AG10803 (cell line): ENCODE measurements at regions not wholly inside any gene's neighbourhood (a gene's known extent, or its start where the extent isn't known, plus 50 kb on each side); places are given as distances from the start of the nearest gene placed in this dataset.
"Not testable (repeated sequence)": the region's sequence is repeated elsewhere in the genome, so short reads cannot be mapped to it uniquely, and the experiment has no call there.

Source experiments
- DNase-seq: peaks from one replicate; pipeline ENCODE4 v3.0.0; 2010; ENCODE audit warnings: low read depth
- H3K4me3 ChIP-seq: 2 replicates; pipeline ENCODE4 v1.5.1; 2011; ENCODE audit warnings: mild to moderate bottlenecking, low read length, control low read depth
- CTCF ChIP-seq: conservative IDR thresholded peaks from 2 replicates; pipeline ENCODE4 v1.5.1; 2011; ENCODE audit warnings: mild to moderate bottlenecking, low read length, control low read depth, inconsistent platforms

- no peak for DNase-seq
- no peak for TF ChIP-seq CTCF
- no peak overlapping the region for H3K4me3 ChIP-seq
Measured at GRCh38 chr9:7507566-7508270, 291.9 kb downstream of the DMAC1 start.

GRCh38 chr9:7507026-7507425 is 292.6 kb downstream of the DMAC1 start:
- TF ChIP-seq CTCF, result no peak
- no peak for DNase-seq
- no peak overlapping the region for H3K4me3 ChIP-seq

GRCh38 chr9:7500521-7500920 is 299.1 kb downstream of the DMAC1 start:
- no peak for DNase-seq
- no peak for TF ChIP-seq CTCF
- H3K4me3 ChIP-seq, result no peak overlapping the region

DNA sequence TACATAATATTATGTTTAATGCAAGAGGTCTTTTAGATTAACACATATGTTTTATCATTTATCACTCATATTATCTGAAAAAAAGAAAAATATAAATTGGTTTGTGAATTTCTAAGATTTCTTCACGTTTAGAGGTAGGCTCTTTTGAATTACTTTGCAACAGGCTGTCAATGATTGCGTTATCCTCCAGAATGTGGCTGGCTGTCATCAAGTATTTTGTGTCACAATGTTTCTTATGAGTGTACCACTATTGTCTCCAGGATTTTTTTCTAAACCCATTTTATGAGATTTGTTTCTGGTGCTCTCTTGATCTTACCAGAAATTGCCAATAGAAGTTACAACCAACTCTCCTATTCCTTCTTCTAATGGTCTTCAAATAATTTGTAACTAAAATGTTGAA is 307.9 kb downstream of the DMAC1 start:
- TF ChIP-seq CTCF, result no peak
- no peak overlapping the region for H3K4me3 ChIP-seq
- DNase-seq, result no peak

GRCh38 chr9:7490317-7491108 is 309.1 kb downstream of the DMAC1 start:
- DNase-seq, result no peak
- H3K4me3 ChIP-seq, result no peak overlapping the region
- TF ChIP-seq CTCF, result no peak

DNA sequence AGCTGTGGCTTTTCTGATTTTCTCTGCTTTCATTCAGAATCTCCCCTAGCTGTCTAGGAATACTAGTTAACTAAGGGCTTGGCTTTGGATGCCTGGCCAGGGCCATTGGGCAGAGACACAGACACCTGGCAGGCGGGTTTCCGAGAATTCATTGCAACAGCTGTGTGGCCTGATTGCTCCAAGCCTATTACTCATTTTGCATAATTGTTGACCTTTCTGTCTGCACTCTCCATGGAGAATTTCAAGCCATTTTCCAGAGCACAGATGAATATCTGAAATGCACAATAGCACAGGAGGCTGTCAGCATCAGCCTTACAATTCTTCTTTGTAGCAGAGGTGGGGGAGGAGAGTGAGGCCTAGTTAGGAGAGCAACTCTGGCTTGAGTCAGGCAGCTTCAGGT is 310.5 kb downstream of the DMAC1 start:
- H3K4me3 ChIP-seq, result no peak overlapping the region
- TF ChIP-seq CTCF, result no peak
- DNase-seq, result no peak

GRCh38 chr9:7484014-7484413 is 315.6 kb downstream of the DMAC1 start:
- not testable (repeated sequence) for H3K4me3 ChIP-seq, DNase-seq
